Stimulated activated CD4-positive, alpha-beta T cell treated with anti-CD3 and anti-CD28 coated beads, Interleukin-1b, Interleukin-23, amount 100 ng/mL, for 48 hours (primary cell): ENCODE measurements at regions not wholly inside any gene's neighbourhood (a gene's known extent, or its start where the extent isn't known, plus 50 kb on each side); places are given as distances from the start of the nearest gene placed in this dataset.

Source experiments
- DNase-seq: peaks from one replicate; pipeline ENCODE4 v3.0.0-alpha.2; 2020

DNA sequence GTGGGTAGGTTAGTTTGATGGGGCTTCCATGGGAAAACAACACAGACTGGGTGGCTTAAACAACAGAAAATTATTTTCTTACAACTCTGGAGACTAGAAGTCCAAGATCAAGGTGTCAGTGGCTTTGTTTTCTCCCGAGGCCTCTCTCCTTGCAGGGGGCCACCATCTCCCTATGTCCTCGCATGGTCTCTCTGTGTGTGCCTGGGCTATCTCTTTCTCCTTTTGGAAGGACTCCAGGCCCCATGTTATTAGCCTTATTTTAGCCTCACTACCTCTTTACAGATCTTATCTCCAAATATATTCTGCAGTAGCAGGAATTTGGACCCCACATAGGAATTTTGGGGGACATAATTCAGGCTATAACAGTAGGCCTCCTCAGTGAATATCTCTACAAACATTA, 372.7 kb upstream of the FAT3 start:
- DNase-seq: no peak

DNA sequence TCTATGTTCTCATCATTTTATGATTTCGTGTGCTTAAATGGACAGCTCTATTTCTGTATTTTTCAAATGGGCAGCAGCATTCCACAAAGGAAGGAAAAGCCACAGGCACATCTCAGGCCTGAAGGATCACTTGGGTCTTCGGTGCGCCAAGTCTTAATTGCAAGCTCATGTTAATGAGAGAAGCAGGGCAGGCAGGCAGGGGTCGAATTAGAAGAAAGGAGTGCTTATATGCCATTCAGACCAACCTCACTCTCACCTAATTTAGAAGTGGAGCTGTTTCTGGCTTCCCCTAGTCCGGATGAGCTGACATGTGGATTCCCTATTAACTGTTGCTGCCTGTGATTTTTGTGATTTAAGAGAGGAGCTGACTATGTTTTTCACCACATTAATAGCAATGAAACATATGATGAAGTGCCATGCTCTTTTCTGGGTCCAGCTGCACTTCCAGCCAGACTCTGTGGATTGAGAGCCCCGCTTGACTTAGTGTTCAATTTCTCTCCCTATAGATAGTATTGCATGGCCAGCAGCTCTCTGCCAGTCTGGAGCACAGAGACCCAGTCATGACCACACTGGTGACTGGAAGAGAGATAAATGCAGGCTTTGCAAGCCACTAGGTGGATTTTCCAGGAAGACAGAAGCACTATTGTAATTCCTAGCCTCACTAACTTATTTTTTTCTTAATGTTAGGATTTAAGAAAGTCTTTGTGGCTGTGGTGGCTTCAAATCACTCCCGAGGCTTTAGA, 373.9 kb upstream of the FAT3 start:
- DNase-seq: no peak

DNA sequence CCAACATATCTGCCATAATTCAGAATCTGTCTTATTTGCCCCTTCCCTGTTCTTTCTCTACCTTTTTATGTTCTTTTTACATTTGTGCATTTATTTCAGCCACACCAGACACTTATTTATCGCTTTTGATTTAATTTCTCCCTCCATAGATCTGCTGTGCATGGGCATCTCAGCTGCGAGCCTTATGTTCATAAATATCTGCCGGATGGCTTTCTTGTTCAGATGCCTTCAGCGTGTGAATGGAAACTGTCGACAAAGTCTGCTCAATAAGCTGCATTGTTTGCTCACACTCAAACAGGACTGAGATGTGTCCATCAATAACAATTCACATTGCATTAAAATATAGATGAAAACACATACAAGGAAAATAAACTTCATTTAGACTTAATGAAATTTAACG, 374.6 kb upstream of the FAT3 start:
- no peak for DNase-seq

DNA sequence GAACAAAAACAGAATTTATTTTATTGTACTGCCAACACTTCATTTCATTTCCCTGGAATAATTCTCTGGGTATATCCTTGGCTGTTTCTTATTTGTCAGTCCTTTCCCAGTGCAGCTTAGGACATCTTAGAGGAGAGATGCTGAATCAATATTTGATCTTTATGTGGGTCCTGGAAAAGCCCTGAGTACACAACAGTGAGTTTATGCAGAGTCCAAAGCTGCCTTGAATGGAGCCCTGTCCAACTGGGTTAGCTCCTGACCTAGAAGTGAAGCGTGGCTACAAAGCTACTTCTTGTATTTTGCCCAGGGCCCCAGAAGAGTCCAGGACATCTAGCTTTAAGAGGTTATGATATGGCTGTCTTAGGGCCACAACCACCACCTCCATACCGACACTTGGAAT, 378.0 kb upstream of the FAT3 start:
- DNase-seq: no peak

DNA sequence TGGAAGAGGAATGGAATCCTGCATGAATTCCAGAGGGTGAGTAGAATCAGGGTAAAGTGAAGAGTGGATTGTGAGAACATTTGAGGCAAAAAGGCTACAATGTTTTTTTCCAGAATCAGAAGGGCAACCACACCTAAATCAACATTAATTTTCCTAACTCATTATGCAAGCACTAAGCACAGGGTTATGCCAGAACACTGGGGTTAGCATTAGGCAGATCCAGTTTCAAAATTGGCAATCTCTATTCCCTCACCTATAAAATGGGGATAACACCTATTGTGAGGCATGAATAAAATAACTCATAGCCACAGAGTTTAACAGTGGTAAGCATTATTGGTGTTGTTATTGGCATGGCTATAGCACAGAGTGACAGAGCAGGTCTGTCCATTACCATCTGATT, 378.6 kb upstream of the FAT3 start:
- DNase-seq: no peak

DNA sequence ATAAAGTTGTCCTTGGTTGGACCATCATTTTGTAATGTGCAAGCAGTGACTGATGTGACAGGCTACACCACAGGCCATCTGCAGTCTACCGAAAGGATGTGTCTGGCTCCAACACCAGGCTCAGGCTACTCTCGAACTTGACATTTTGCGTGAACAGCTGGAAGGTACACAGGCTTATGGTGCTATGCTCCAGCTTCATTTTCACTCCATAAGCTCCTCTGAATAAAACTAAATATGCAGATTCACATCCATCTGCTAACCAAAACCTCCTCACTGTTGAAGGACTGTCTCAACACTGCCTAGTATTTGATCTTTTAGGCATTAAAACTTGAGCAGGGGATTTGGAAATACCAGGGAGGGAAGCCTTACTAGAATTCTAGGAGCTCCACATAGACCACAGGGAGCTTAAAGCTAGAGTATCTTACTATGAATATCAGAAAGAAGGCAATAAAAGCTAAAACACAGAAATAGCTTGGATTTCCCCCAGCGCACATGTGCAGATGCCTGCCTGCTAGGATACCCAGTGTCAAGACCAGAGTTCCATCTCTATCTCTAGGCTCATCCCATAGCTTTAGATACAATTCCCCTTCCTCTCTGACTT, 383.9 kb upstream of the FAT3 start:
- DNase-seq: no peak

DNA sequence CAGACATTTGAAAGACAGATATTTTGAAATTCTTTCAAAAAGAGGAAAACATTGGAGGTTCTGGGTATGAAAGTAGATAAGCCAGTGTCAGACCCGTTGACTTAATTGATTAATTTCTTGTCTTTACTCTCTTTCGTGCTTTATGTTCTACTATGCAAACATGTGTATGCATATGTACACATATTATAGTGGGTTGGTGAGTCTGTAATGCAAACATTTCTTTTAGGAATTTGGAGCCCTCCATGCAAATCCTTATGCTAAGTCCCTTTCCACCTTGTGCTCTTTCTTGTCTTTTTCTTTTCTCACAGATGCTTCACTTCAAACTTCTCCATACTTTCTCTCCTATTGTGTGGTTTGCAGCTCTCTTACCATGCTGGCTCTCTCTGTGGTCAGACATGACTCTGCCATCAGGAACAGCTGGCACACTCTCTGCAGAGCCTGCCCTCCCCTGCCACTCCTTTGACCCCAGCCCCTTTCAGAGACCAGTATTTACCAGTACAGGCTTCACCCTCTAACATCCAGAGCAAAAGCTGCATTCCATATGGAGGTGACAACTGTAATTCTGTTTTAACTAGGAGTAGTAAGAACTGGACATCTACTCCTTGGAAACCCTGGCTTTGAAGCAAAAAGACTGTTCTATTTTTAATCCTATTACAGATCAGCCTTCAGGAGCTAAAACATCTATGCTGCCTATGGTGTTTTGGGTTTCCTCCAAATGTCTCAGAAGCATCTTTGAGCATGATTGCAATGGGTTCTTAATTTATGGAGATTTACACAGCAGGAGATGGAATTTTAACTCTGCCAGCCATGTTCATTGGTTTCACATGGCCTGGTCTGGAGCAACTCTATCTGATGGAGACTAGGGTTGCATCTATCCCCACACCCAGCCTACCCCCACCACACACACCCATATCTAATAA, 386.9 kb upstream of the FAT3 start:
- no peak for DNase-seq

- DNase-seq: no peak
Observed at GRCh38 chr11:91835051-91835560, 389.5 kb upstream of the FAT3 start.

GRCh38 chr11:91828901-91829300, 395.7 kb upstream of the FAT3 start:
- no peak for DNase-seq

- no peak for DNase-seq
Observed at GRCh38 chr11:91825777-91826176, 398.8 kb upstream of the FAT3 start.

DNA sequence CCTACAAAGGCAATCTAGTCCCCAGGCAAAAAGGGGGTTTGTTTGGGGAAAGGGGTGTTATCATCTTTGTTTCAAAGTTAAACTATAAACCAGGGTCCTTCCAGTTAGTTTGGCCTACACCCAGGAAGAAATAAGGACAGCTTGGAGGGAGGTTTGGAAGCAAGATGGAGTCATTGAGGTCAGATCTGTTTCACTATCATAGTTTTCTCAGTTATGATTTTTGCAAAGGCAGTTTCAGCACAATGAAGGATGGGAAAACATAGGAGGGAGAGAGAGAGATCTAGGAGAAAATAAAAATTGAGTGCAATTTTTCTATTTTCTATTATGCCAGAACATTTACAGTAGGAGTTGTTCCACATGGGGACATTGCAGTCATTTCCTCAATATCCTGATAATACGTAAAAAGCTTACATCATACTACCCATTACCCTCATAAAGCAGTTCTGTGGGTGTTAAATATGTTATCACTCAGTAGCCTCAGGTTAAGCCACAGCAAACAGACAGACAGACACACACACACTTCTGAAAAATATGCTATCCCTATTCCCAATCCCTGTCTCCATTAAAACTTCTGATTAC, 401.3 kb upstream of the FAT3 start:
- DNase-seq: no peak

DNA sequence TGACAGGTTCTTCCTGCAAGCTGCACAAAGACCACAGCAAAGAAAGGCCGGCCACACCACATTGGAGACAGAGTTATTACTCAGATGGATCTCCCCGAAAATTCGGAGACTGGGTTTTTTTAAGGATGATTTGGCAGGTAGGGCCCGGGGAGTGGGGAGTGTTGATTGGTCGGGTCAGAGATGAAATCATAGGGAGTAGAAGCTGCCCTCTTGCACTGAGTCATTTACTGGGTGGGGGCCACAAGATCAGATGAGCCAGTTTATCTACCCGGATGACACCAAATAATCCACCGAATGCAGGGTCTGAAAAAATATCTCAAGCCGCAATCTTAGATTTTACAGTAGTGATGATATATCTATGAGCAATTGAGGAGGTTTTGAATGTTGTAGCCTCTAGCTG, 401.8 kb upstream of the FAT3 start:
- no peak for DNase-seq

GRCh38 chr11:91820709-91821108, 403.9 kb upstream of the FAT3 start:
- DNase-seq: no peak

DNA sequence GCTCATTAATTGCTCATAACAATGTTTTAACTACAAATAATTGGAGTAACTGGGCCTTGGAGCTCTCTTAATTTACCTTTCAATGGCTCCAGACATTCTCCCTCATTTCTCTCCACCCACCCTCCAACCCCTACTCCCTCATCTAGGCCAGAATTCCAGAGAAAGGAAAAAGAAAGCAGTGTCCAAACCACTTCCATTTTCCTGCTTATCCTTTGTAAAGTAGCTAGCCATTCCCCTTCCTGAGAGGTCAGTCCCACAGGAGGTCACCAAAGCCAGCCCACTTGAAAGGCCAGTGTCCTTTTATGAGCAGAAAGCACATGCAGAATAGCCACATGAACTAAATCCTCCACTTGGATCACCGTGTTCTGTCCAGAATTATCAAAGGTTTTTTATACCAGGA, 404.8 kb upstream of the FAT3 start:
- no peak for DNase-seq

DNA sequence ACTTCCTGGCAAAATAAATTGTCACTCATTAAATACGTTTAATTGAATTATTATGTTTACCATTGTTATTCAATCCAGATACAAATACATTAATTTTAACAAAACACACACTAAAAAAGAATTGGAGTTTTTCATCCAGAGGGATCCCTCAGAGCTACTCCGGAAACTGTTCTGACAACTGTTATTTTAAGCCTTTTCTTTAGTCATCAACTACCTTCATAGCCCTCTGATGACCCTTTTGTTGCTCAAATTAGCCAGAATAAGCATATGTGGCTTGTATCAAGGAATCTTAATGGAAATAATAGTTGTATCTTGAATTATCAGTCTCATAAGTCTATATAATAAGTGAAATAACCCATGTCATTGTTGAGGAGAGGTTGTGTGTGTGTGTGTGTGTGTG, 405.4 kb upstream of the FAT3 start:
- no peak for DNase-seq

- no peak for DNase-seq
Observed at GRCh38 chr11:91817996-91818395, 406.6 kb upstream of the FAT3 start.

DNA sequence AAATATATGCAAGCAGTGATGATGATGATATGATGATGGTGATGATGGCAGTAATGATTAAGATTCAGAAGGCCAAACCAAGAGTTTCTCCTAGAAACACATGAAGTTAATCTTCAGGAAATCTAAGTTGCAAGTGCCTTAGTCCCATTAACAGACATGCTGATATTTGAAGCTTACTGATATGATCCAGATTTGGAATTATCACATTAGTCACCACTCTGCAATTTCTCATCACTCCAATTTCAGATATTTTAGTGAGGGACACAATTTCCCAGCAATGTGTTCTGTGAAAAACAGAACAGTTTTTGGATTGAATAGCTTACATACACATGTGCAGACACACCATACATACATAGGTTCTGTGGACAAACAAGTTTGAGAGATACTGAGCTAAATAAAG, 411.4 kb upstream of the FAT3 start:
- DNase-seq: no peak

GRCh38 chr11:91810871-91811270, 413.7 kb upstream of the FAT3 start:
- DNase-seq: no peak

DNA sequence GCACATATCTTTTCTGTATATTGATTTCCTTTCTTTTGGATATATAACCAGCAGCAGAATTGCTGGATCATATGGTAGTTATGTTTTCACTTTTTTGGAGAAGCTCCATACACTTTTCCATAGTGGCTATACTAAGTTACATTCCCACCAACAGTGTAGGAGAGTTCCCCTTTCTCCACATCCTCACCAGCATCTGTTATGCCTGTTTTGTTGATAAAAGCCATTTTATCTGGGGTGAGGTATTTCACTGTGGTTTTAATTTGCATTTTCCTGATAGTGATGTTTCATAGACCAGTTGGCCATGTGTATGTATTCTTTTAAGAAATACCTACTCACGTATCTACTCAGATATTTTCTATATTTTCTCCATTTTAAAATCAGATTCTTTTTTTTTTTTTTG, 419.3 kb upstream of the FAT3 start:
- DNase-seq: no peak

DNA sequence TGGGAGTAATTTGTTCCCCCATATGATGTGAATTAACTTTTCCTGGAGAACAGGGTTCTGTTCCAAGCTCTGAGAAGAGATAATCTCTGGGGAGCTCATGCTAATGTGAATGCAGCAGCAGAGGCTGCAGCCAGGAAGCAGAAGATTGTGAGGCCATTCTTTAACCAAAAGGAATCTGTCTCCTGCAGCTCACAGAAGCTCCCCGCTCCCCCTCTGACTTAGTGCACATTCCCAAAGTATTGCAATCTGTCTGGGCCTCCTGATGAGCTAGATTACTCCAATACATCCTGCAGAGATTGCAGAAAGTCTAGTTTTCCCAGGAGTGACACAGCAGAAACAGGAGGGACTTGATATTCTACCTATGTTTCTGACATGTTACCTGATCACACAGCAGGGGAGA, 420.6 kb upstream of the FAT3 start:
- no peak for DNase-seq

DNA sequence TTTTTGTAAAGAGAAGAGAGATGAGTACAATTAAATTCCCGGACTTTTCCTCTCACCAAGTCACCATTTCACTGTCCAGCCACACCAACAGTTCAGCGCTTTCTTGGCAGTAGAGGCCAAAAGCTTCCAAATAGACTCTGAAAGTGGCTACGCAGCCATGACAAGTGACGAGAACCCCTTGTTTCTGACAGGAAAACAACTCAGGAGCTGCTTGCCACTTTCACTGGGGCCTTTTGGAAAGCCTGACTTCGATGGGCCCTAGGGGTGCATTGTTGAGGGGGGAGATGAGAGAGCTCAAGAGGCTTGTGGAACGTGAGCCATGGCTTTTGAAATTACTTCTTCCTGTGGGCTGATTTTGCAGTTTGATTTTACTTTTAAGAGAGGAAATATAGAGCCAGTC, 422.1 kb upstream of the FAT3 start:
- no peak for DNase-seq

GRCh38 chr11:91800208-91800914, 424.3 kb upstream of the FAT3 start:
- no peak for DNase-seq

GRCh38 chr11:91798240-91798639, 426.4 kb upstream of the FAT3 start:
- DNase-seq: no peak
